T-helper 17 cell (primary cell): ENCODE measurements at regions not wholly inside any gene's neighbourhood (a gene's known extent, or its start where the extent isn't known, plus 50 kb on each side); places are given as distances from the start of the nearest gene placed in this dataset.
"Not testable (repeated sequence)": the region's sequence is repeated elsewhere in the genome, so short reads cannot be mapped to it uniquely, and the experiment has no call there.

Source experiments
- ATAC-seq: fragments of 150-1000 bp; cut with Tn5 transposase; 2 replicates; pipeline ENCODE4 v1.10.0; 2021; ENCODE audit warnings: mild to moderate bottlenecking, moderate library complexity
- DNase-seq, 3 donors: peaks; one replicate each; pipeline versions ENCODE4 v3.0.0 to v3.0.0-alpha.2; 2020 to 2021
- H3K9me3 ChIP-seq: one replicate; pipeline ENCODE4 v1.7.0; 2013; ENCODE audit warnings: low read length, mild to moderate bottlenecking; ENCODE audit not compliant: control insufficient read depth, poor library complexity, severe bottlenecking
- H3K27ac Mint-ChIP-seq: one replicate; pipeline ENCODE4 v1.8.0; 2022; ENCODE audit warnings: mild to moderate bottlenecking, moderate library complexity, mixed read lengths
- H3K27me3 Mint-ChIP-seq: one replicate; pipeline ENCODE4 v1.8.0; 2022; ENCODE audit warnings: mixed read lengths
- H3K36me3 Mint-ChIP-seq: one replicate; pipeline ENCODE4 v1.8.0; 2022; ENCODE audit warnings: low read depth, mixed read lengths
- H3K4me1 Mint-ChIP-seq: one replicate; pipeline ENCODE4 v1.8.0; 2022; ENCODE audit warnings: mild to moderate bottlenecking, mixed read lengths
- H3K4me3 Mint-ChIP-seq: one replicate; pipeline ENCODE4 v1.8.0; 2022; ENCODE audit warnings: mild to moderate bottlenecking, moderate library complexity, mixed read lengths

- ATAC-seq = no peak
- Mint-ChIP-seq H3K4me3 (no peak overlapping the region), H3K4me1 (no peaks in the 10 kb centered on the region), H3K36me3 (no peaks in the 10 kb centered on the region), H3K27ac (no peak overlapping the region), H3K27me3 (no peaks in the 10 kb centered on the region)
- no peak for DNase-seq
- no peaks in the 10 kb centered on the region for H3K9me3 ChIP-seq
Observed at GRCh38 chr7:108860615-108861014, 290.9 kb downstream of the DNAJB9 start.

GRCh38 chr7:108861071-108861470 is 291.4 kb downstream of the DNAJB9 start:
- Mint-ChIP-seq H3K4me1 (no peaks in the 10 kb centered on the region), H3K27ac (no peak overlapping the region), H3K27me3 (no peaks in the 10 kb centered on the region), H3K36me3 (no peaks in the 10 kb centered on the region), H3K4me3 (no peak overlapping the region)
- no peaks in the 10 kb centered on the region for H3K9me3 ChIP-seq
- DNase-seq = no peak
- ATAC-seq = no peak

GRCh38 chr7:108863227-108863848 is 293.7 kb downstream of the DNAJB9 start:
- H3K27me3 Mint-ChIP-seq = no peaks in the 10 kb centered on the region
- no peak overlapping the region for H3K4me3 Mint-ChIP-seq
- no peak overlapping the region for H3K27ac Mint-ChIP-seq
- no peak for DNase-seq
- no peaks in the 10 kb centered on the region for H3K9me3 ChIP-seq
- H3K4me1 Mint-ChIP-seq = no peaks in the 10 kb centered on the region
- H3K36me3 Mint-ChIP-seq = no peaks in the 10 kb centered on the region
- no peak for ATAC-seq

- ATAC-seq (no peak), DNase-seq (no peak)
- H3K27me3 Mint-ChIP-seq = no peaks in the 10 kb centered on the region
- no peaks in the 10 kb centered on the region for H3K4me1 Mint-ChIP-seq
- no peaks in the 10 kb centered on the region for H3K36me3 Mint-ChIP-seq
- no peak overlapping the region for H3K27ac Mint-ChIP-seq
- H3K4me3 Mint-ChIP-seq = no peak overlapping the region
- no peaks in the 10 kb centered on the region for H3K9me3 ChIP-seq
Observed at GRCh38 chr7:108869070-108869469, 299.4 kb downstream of the DNAJB9 start.

GRCh38 chr7:108875139-108875538 is 305.5 kb downstream of the DNAJB9 start:
- no peaks in the 10 kb centered on the region for H3K27me3 Mint-ChIP-seq
- no peak overlapping the region for H3K4me3 Mint-ChIP-seq
- no peaks in the 10 kb centered on the region for H3K4me1 Mint-ChIP-seq
- H3K27ac Mint-ChIP-seq = no peak overlapping the region
- ATAC-seq = no peak
- H3K36me3 Mint-ChIP-seq = no peaks in the 10 kb centered on the region
- no peak for DNase-seq
- H3K9me3 ChIP-seq = no peaks in the 10 kb centered on the region

GRCh38 chr7:108890862-108891261 is 321.2 kb downstream of the DNAJB9 start:
- Mint-ChIP-seq H3K4me3 (no peak overlapping the region), H3K27ac (no peak overlapping the region), H3K4me1 (no peaks in the 10 kb centered on the region), H3K36me3 (no peaks in the 10 kb centered on the region), H3K27me3 (no peaks in the 10 kb centered on the region)
- H3K9me3 ChIP-seq = no peaks in the 10 kb centered on the region
- DNase-seq (no peak), ATAC-seq (no peak)

GRCh38 chr7:108908456-108908855 is 338.8 kb downstream of the DNAJB9 start:
- no peaks in the 10 kb centered on the region for H3K9me3 ChIP-seq
- H3K36me3 Mint-ChIP-seq = no peaks in the 10 kb centered on the region
- DNase-seq (no peak), ATAC-seq (no peak)
- H3K4me1 Mint-ChIP-seq = no peaks in the 10 kb centered on the region
- H3K27ac Mint-ChIP-seq = no peak overlapping the region
- H3K4me3 Mint-ChIP-seq = no peak overlapping the region
- H3K27me3 Mint-ChIP-seq = no peaks in the 10 kb centered on the region

- DNase-seq = no peak
- no peaks in the 10 kb centered on the region for H3K9me3 ChIP-seq
- no peak for ATAC-seq
- no peaks in the 10 kb centered on the region for H3K36me3 Mint-ChIP-seq
- H3K27me3 Mint-ChIP-seq = no peaks in the 10 kb centered on the region
- no peaks in the 10 kb centered on the region for H3K4me1 Mint-ChIP-seq
- H3K27ac Mint-ChIP-seq = no peak overlapping the region
- H3K4me3 Mint-ChIP-seq = no peak overlapping the region
Observed at GRCh38 chr7:108911016-108911415, 341.3 kb downstream of the DNAJB9 start.

GRCh38 chr7:108920490-108920889 is 350.8 kb downstream of the DNAJB9 start:
- Mint-ChIP-seq H3K36me3 (no peaks in the 10 kb centered on the region), H3K4me3 (no peak overlapping the region), H3K27ac (no peak overlapping the region), H3K4me1 (no peaks in the 10 kb centered on the region), H3K27me3 (no peaks in the 10 kb centered on the region)
- H3K9me3 ChIP-seq = no peaks in the 10 kb centered on the region
- ATAC-seq = no peak
- DNase-seq = no peak

- H3K27me3 Mint-ChIP-seq, DNase-seq, H3K9me3 ChIP-seq, H3K27ac Mint-ChIP-seq, H3K4me3 Mint-ChIP-seq, ATAC-seq, H3K4me1 Mint-ChIP-seq, H3K36me3 Mint-ChIP-seq: not testable (repeated sequence)
Observed at GRCh38 chr7:108943048-108943447, 373.4 kb downstream of the DNAJB9 start.

GRCh38 chr7:108947526-108947925 is 377.9 kb downstream of the DNAJB9 start:
- ATAC-seq (no peak), DNase-seq (no peak)
- Mint-ChIP-seq H3K4me3 (no peak overlapping the region), H3K36me3 (no peaks in the 10 kb centered on the region), H3K4me1 (no peaks in the 10 kb centered on the region), H3K27ac (no peak overlapping the region), H3K27me3 (no peaks in the 10 kb centered on the region)
- H3K9me3 ChIP-seq = peaks cover 3% of the 10 kb centered on the region

- no peaks in the 10 kb centered on the region for H3K9me3 ChIP-seq
- Mint-ChIP-seq H3K4me3 (no peak overlapping the region), H3K27me3 (no peaks in the 10 kb centered on the region), H3K27ac (no peak overlapping the region), H3K4me1 (no peaks in the 10 kb centered on the region), H3K36me3 (no peaks in the 10 kb centered on the region)
- no peak for DNase-seq
- no peak for ATAC-seq
Observed at GRCh38 chr7:108972004-108972403, 402.3 kb downstream of the DNAJB9 start.

GRCh38 chr7:108973075-108973474 is 403.4 kb downstream of the DNAJB9 start:
- H3K27me3 Mint-ChIP-seq = no peaks in the 10 kb centered on the region
- no peaks in the 10 kb centered on the region for H3K36me3 Mint-ChIP-seq
- no peaks in the 10 kb centered on the region for H3K4me1 Mint-ChIP-seq
- no peak overlapping the region for H3K4me3 Mint-ChIP-seq
- DNase-seq (no peak), ATAC-seq (no peak)
- no peaks in the 10 kb centered on the region for H3K9me3 ChIP-seq
- no peak overlapping the region for H3K27ac Mint-ChIP-seq

GRCh38 chr7:108974641-108975040 is 405.0 kb downstream of the DNAJB9 start:
- H3K27ac Mint-ChIP-seq = no peak overlapping the region
- no peaks in the 10 kb centered on the region for H3K27me3 Mint-ChIP-seq
- no peaks in the 10 kb centered on the region for H3K9me3 ChIP-seq
- ATAC-seq = no peak
- DNase-seq = no peak
- no peak overlapping the region for H3K4me3 Mint-ChIP-seq
- H3K4me1 Mint-ChIP-seq = no peaks in the 10 kb centered on the region
- H3K36me3 Mint-ChIP-seq = no peaks in the 10 kb centered on the region
